B cell (primary cell): ENCODE measurements at regions not wholly inside any gene's neighbourhood (a gene's known extent, or its start where the extent isn't known, plus 50 kb on each side); places are given as distances from the start of the nearest gene placed in this dataset.

Experiments used
- ATAC-seq: fragments of 200-7000 bp; cut with Tn5 transposase; one replicate; pipeline ENCODE4 v1.10.0; 2021; ENCODE audit warnings: low read depth, mild to moderate bottlenecking, moderate number of reproducible peaks, moderate library complexity
- CTCF ChIA-PET: fragments of 350-600 bp; sonication (Branson Sonifier 250); formaldehyde crosslinking; loops from one replicate; lab custom pipeline; 2021; ENCODE audit warnings: antibody characterized with exemption, inconsistent platforms; lab: Charles Lee
- POLR2A ChIA-PET: fragments of 350-600 bp; sonication (Branson Sonifier 250); formaldehyde crosslinking; loops from one replicate; lab custom pipeline; 2021; ENCODE audit warnings: antibody characterized with exemption; lab: Charles Lee
- DNase-seq: peaks from one replicate; pipeline ENCODE4 v3.0.0; 2013
- H2AFZ ChIP-seq: 2 replicates; pipeline ENCODE4 v1.6.1; 2012; ENCODE audit warnings: mild to moderate bottlenecking, low read depth, low read length; ENCODE audit not compliant: insufficient read depth, poor library complexity, severe bottlenecking
- H3K27ac ChIP-seq, 2 donors: 1 replicate in 1 of 2; 2 replicates in 1 of 2; pipeline ENCODE4 v1.5.1; 2012 to 2013; ENCODE audit warnings: low read length in 2 of 2, mild to moderate bottlenecking in 2 of 2, moderate library complexity in 1 of 2
- H3K27me3 ChIP-seq, 4 experiments: fragments of 200-600 bp in 1 of 4; sonication (generic) in 1 of 4; replicated peaks in 1 of 4; 1 replicate in 2 of 4; 2 replicates in 2 of 4; pipeline versions ENCODE4 v1.6.1 to v1.7.0; 2013 to 2016; ENCODE audit warnings: low read length in 3 of 4, mild to moderate bottlenecking in 2 of 4, mixed read lengths in 1 of 4, moderate library complexity in 1 of 4; ENCODE audit not compliant: insufficient read depth in 4 of 4, control insufficient read depth in 3 of 4; ENCODE audit errors: control extremely low read depth in 1 of 4
- H3K36me3 ChIP-seq, 2 experiments: replicated peaks in 1 of 2; 1 replicate in 1 of 2; 2 replicates in 1 of 2; pipeline versions ENCODE4 v1.6.1 to v1.7.1; 2013; ENCODE audit warnings: low read length in 1 of 2; ENCODE audit not compliant: insufficient read depth in 2 of 2, control insufficient read depth in 1 of 2; ENCODE audit errors: control extremely low read depth in 1 of 2, extremely low read depth in 1 of 2
- H3K4me1 ChIP-seq, 2 donors: fragments of 200-600 bp in 1 of 2; sonication (generic) in 1 of 2; 1 replicate in 1 of 2; 2 replicates in 1 of 2; pipeline versions ENCODE4 v1.5.1 to v1.6.1; 2013 to 2017; ENCODE audit warnings: low read length in 2 of 2; ENCODE audit not compliant: control insufficient read depth in 2 of 2, insufficient read depth in 2 of 2
- H3K4me2 ChIP-seq: replicated peaks from 2 replicates; pipeline ENCODE3; 2012; ENCODE audit warnings: mild to moderate bottlenecking, low read depth, low read length; ENCODE audit not compliant: poor library complexity, severe bottlenecking
- H3K4me3 ChIP-seq, 5 experiments: fragments of 200-600 bp in 1 of 5; sonication (generic) in 1 of 5; 1 replicate in 3 of 5; 2 replicates in 2 of 5; pipeline versions ENCODE4 v1.5.1 to v1.7.0; 2011 to 2016; ENCODE audit warnings: low read length in 4 of 5, mild to moderate bottlenecking in 4 of 5, low read depth in 2 of 5, control low read depth in 1 of 5, moderate library complexity in 1 of 5; ENCODE audit not compliant: insufficient read depth in 1 of 5; ENCODE audit errors: control extremely low read depth in 1 of 5, extremely low read depth in 1 of 5
- H3K79me2 ChIP-seq: fragments of 200-600 bp; sonication (generic); one replicate; pipeline ENCODE4 v1.6.0; 2016; ENCODE audit warnings: low read length; ENCODE audit not compliant: control insufficient read depth, insufficient read depth
- H3K9ac ChIP-seq: fragments of 200-600 bp; sonication (generic); 2 replicates; pipeline ENCODE4 v1.6.1; 2017; ENCODE audit warnings: mild to moderate bottlenecking, low read length, moderate library complexity
- H3K9me3 ChIP-seq, 3 donors: one replicate each; pipeline versions ENCODE4 v1.6.1 to v1.7.1; 2013; ENCODE audit warnings: low read length in 2 of 3; ENCODE audit not compliant: control insufficient read depth in 2 of 3, insufficient read depth in 1 of 3; ENCODE audit errors: control extremely low read depth in 1 of 3
- H4K20me1 ChIP-seq: 2 replicates; pipeline ENCODE4 v1.6.0; 2012; ENCODE audit warnings: mild to moderate bottlenecking, low read length; ENCODE audit not compliant: insufficient read depth, control insufficient read depth, poor library complexity, severe bottlenecking
- H3K27ac Mint-ChIP-seq: one replicate; pipeline ENCODE4 v1.8.0; 2021; ENCODE audit warnings: mixed read lengths
- H3K27me3 Mint-ChIP-seq: one replicate; pipeline ENCODE4 v1.8.0; 2021; ENCODE audit warnings: mixed read lengths
- H3K4me1 Mint-ChIP-seq: one replicate; pipeline ENCODE4 v1.8.0; 2021; ENCODE audit warnings: mixed read lengths
- H3K4me3 Mint-ChIP-seq: one replicate; pipeline ENCODE4 v1.8.0; 2021; ENCODE audit warnings: mixed read lengths
- H3K9me3 Mint-ChIP-seq: one replicate; pipeline ENCODE4 v1.8.0; 2022; ENCODE audit warnings: mixed read lengths; ENCODE audit not compliant: insufficient read depth
- CTCF ChIP-seq: fragments of 200-600 bp; IDR thresholded peaks from one replicate; pipeline ENCODE4 v1.8.0; 2022; ENCODE audit warnings: antibody characterized with exemption, mild to moderate bottlenecking
- EZH2 ChIP-seq: IDR thresholded peaks from 2 replicates; pipeline ENCODE4 v1.6.1; 2012; ENCODE audit warnings: borderline replicate concordance, low read depth, mild to moderate bottlenecking, moderate library complexity, low read length; ENCODE audit not compliant: insufficient read depth, poor library complexity, severe bottlenecking
- WGBS: methylation state at CpG from one replicate; pipeline ENCODE4 v1.1.5; 2013; ENCODE audit warnings: missing lambda C conversion rate; ENCODE audit not compliant: insufficient coverage; 5-methylcytosine and 5-hydroxymethylcytosine counted together
- intact Hi-C: fragments of 100-400 bp; cut with micrococcal nuclease; formaldehyde crosslinking; loops from one replicate; pipeline ENCODE4 v1.10.0; 2022

- Histone ChIP-seq H3K4me1 (no peaks in the 10 kb centered on the region), H3K36me3 (no peaks in the 10 kb centered on the region), H3K9me3 (no peaks in the 10 kb centered on the region), H3K4me2 (no peak overlapping the region), H4K20me1 (no peaks in the 10 kb centered on the region), H3K79me2 (no peaks in the 10 kb centered on the region), H3K27ac (no peak overlapping the region), H2AFZ (no peak overlapping the region), H3K4me3 (no peak overlapping the region), H3K27me3 (peaks cover 0 to 2% (median 0%) of the 10 kb centered on the region in 4 experiments), H3K9ac (no peak overlapping the region)
- Mint-ChIP-seq H3K27me3 (no peaks in the 10 kb centered on the region), H3K27ac (no peak overlapping the region), H3K4me3 (no peak overlapping the region), H3K4me1 (no peaks in the 10 kb centered on the region), H3K9me3 (no peaks in the 10 kb centered on the region)
- no peak for DNase-seq
- WGBS, result 71% methylated on average over 8 of the region's 8 CpGs
- intact Hi-C loops, result no loop called here
- POLR2A ChIA-PET, result no interaction called here
- TF ChIP-seq CTCF, result no peak
- no peak for TF ChIP-seq EZH2
- CTCF ChIA-PET, result no interaction called here
- ATAC-seq, result no peak
These were observed 54.0 kb upstream of the TPM4 start for GRCh38 chr19:16022251-16022650.

GRCh38 chr19:16022681-16023080 is 53.6 kb upstream of the TPM4 start:
- POLR2A ChIA-PET, result no interaction called here
- Mint-ChIP-seq H3K4me3 (no peak overlapping the region), H3K27me3 (no peaks in the 10 kb centered on the region), H3K4me1 (no peaks in the 10 kb centered on the region), H3K9me3 (no peaks in the 10 kb centered on the region), H3K27ac (no peak overlapping the region)
- Histone ChIP-seq H3K9me3 (no peaks in the 10 kb centered on the region), H3K27me3 (peaks cover 0 to 2% (median 0%) of the 10 kb centered on the region in 4 experiments), H2AFZ (no peak overlapping the region), H3K27ac (no peak overlapping the region), H3K4me2 (no peak overlapping the region), H3K36me3 (no peaks in the 10 kb centered on the region), H3K9ac (no peak overlapping the region), H3K79me2 (no peaks in the 10 kb centered on the region), H3K4me3 (no peak overlapping the region), H3K4me1 (no peaks in the 10 kb centered on the region), H4K20me1 (no peaks in the 10 kb centered on the region)
- ATAC-seq (no peak), DNase-seq (no peak)
- TF ChIP-seq CTCF (no peak), EZH2 (no peak)
- intact Hi-C loops, result no loop called here
- WGBS, result 94% methylated on average over 4 of the region's 4 CpGs
- CTCF ChIA-PET, result no interaction called here
